Ectodermal cell (in vitro differentiated cells): ENCODE measurements at regions not wholly inside any gene's neighbourhood (a gene's known extent, or its start where the extent isn't known, plus 50 kb on each side); places are given as distances from the start of the nearest gene placed in this dataset.

Experiments used
- H3K27ac ChIP-seq: 2 replicates; pipeline ENCODE4 v1.7.0; 2013; ENCODE audit warnings: mild to moderate bottlenecking, low read depth, low read length; ENCODE audit not compliant: insufficient read depth, poor library complexity, severe bottlenecking
- H3K27me3 ChIP-seq: 2 replicates; pipeline ENCODE4 v1.7.0; 2013; ENCODE audit warnings: mild to moderate bottlenecking, low read length; ENCODE audit not compliant: insufficient read depth, control insufficient read depth, poor library complexity, severe bottlenecking
- H3K36me3 ChIP-seq: one replicate; pipeline ENCODE4 v1.7.0; 2013; ENCODE audit warnings: low read length; ENCODE audit not compliant: control insufficient read depth, insufficient read depth
- H3K4me1 ChIP-seq: one replicate; pipeline ENCODE4 v1.7.0; 2013; ENCODE audit warnings: low read length; ENCODE audit not compliant: control insufficient read depth, insufficient read depth
- H3K4me3 ChIP-seq: 2 replicates; pipeline ENCODE4 v1.7.0; 2013; ENCODE audit warnings: low read depth, low read length, control low read depth; ENCODE audit not compliant: insufficient read depth
- H3K9me3 ChIP-seq: 2 replicates; pipeline ENCODE4 v1.7.0; 2013; ENCODE audit warnings: mild to moderate bottlenecking, low read length, moderate library complexity; ENCODE audit not compliant: control insufficient read depth
- WGBS, 2 experiments: methylation state at CpG; one replicate each; pipeline ENCODE4 v1.1.7; 2013; ENCODE audit warnings: missing lambda C conversion rate in 2 of 2; 5-methylcytosine and 5-hydroxymethylcytosine counted together

DNA sequence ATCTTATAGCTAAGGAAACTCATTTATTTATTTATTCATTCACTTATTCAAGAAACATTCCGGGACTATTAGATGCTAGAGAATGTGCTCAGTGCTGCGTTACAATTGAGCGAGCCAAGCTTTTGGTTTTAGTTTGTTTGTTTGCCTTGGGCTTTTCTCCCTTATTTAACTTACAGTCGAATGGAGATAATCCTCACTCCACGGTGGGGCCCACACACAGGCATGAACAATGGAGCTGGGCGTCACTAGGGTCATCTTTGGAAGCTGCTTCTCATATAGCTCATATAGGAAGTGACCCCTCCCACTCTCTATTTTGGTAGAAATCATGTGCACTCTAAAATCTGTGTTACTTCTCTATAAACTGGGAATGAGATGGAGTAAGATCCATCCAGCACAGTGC, 210.0 kb downstream of the TMEM114 start:
- H3K27me3 ChIP-seq, result peaks cover 13% of the 10 kb centered on the region
- H3K36me3 ChIP-seq, result no peaks in the 10 kb centered on the region
- no peaks in the 10 kb centered on the region for H3K9me3 ChIP-seq
- H3K4me1 ChIP-seq, result no peaks in the 10 kb centered on the region
- no peak overlapping the region for H3K4me3 ChIP-seq
- H3K27ac ChIP-seq, result no peak overlapping the region
- 46 to 60% methylated on average over 6 of the region's 6 CpGs for WGBS, 2 experiments

- H3K27me3 ChIP-seq, result peaks cover 13% of the 10 kb centered on the region
- H3K9me3 ChIP-seq, result no peaks in the 10 kb centered on the region
- WGBS, 2 experiments, result 87% methylated on average over 3 of the region's 3 CpGs; no CpG with 5 or more reads in 1 of the 2 experiments
- no peak overlapping the region for H3K4me3 ChIP-seq
- no peak overlapping the region for H3K27ac ChIP-seq
- H3K4me1 ChIP-seq, result peaks cover 7% of the 10 kb centered on the region
- no peaks in the 10 kb centered on the region for H3K36me3 ChIP-seq
Measured at GRCh38 chr16:8377864-8378263, 212.4 kb downstream of the TMEM114 start.

DNA sequence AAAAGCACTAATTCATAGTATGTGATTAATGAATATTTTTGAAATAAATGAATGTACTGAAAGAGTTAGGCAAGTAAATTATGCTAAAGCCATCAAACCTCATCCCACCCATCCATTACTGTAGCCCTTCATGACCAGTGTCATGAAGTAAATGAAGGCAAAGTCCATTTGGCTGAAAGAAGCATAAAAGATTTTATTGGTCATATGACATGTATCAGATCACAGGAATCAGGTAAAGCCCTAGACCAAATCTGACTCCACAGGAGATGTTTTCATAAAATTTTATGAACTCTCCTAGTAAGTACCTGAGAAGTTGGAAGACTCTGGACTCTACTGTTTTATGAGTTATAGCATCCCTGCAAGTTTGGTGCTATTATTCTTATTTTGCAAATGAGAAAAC, 213.5 kb downstream of the TMEM114 start:
- H3K27me3 ChIP-seq, result peaks cover 6% of the 10 kb centered on the region

GRCh38 chr16:8376430-8376829, 213.9 kb downstream of the TMEM114 start:
- no peaks in the 10 kb centered on the region for H3K9me3 ChIP-seq
- no peak overlapping the region for H3K27ac ChIP-seq
- peaks cover 1% of the 10 kb centered on the region for H3K27me3 ChIP-seq
- no peak overlapping the region for H3K4me3 ChIP-seq
- H3K36me3 ChIP-seq, result no peaks in the 10 kb centered on the region
- WGBS, 2 experiments, result 57 to 90% methylated on average over 1 to 2 of the region's 2 CpGs
- H3K4me1 ChIP-seq, result peaks cover 7% of the 10 kb centered on the region

More for the DNA sequence above, 213.5 kb downstream of the TMEM114 start:
- H3K27ac ChIP-seq, result no peak overlapping the region
- no peak overlapping the region for H3K4me3 ChIP-seq
- H3K9me3 ChIP-seq, result no peaks in the 10 kb centered on the region
- no peaks in the 10 kb centered on the region for H3K36me3 ChIP-seq
- H3K4me1 ChIP-seq, result peaks cover 7% of the 10 kb centered on the region

- WGBS, 2 experiments, result 96 to 100% methylated on average over 1 of the region's 1 CpG
- Histone ChIP-seq H3K9me3 (no peaks in the 10 kb centered on the region), H3K4me1 (peaks cover 7% of the 10 kb centered on the region), H3K27ac (no peak overlapping the region), H3K27me3 (no peaks in the 10 kb centered on the region), H3K4me3 (no peak overlapping the region), H3K36me3 (no peaks in the 10 kb centered on the region)
Measured at GRCh38 chr16:8375232-8375587, 215.1 kb downstream of the TMEM114 start.

- Histone ChIP-seq H3K36me3 (no peaks in the 10 kb centered on the region), H3K27ac (no peak overlapping the region), H3K9me3 (no peaks in the 10 kb centered on the region), H3K4me3 (no peak overlapping the region), H3K27me3 (no peaks in the 10 kb centered on the region), H3K4me1 (peaks cover 7% of the 10 kb centered on the region)
- 89 to 93% methylated on average over 7 to 8 of the region's 8 CpGs for WGBS, 2 experiments
Measured at GRCh38 chr16:8374586-8375231, 215.6 kb downstream of the TMEM114 start.

DNA sequence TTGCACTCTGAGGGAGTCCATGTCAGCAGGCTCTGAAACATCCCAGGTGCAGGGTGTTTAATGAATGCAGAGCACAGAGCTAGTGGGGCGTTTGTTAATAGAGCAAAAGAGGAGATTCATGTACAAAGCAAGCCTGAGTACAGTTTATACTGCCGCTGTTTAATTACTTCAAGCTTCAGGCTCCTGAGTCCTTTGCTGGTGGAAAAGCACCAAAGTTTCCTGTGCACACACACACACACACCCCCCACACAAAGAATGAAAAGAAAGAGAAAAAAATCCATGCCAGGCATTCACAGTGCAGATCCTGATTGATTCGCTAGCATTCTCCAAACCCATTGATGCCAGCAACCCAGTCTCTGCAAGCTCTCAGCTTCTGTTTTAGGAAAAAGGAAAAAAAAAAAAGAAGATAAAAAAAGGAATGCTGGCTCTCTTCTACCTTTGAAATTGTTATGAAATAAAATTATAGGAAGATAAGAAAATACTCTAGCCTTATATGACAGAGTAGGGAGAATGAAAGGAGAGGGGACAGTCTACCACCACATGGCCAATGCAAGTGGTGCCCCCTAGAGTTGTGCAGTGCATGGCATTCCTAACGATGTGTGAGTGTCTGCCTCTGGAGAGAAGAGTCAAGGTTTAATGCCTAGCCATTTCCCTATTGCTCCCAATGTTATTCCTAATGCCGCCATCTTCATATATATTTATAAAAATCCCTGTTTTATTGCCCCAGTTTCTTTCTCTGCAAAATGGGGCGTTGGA, 216.5 kb downstream of the TMEM114 start:
- no peak overlapping the region for H3K4me3 ChIP-seq
- no peaks in the 10 kb centered on the region for H3K27me3 ChIP-seq
- 88% methylated on average over 5 to 6 of the region's 6 CpGs for WGBS, 2 experiments
- no peak overlapping the region for H3K27ac ChIP-seq
- no peaks in the 10 kb centered on the region for H3K36me3 ChIP-seq
- no peaks in the 10 kb centered on the region for H3K9me3 ChIP-seq
- peaks cover 7% of the 10 kb centered on the region for H3K4me1 ChIP-seq

DNA sequence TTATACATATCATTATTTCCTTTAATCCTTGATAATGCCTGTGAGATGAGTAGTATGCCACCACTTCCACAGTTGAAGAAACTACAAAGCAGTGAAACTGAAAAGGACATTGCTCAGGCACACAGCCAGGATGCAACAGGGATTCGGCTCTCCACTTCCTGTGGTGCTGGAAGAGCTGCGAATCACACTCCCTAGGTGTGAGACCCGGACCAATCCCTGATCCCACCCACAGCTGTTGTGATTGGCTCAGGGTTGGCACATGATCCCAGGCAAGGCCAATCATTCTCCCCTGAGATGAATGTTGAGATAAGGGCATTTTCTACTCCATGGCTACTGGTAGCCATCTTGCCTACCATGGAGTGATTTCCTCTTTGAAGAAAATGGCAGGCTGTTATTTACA, 218.2 kb downstream of the TMEM114 start:
- H3K36me3 ChIP-seq, result no peaks in the 10 kb centered on the region
- H3K4me1 ChIP-seq, result peaks cover 7% of the 10 kb centered on the region
- no peaks in the 10 kb centered on the region for H3K27me3 ChIP-seq
- 73 to 79% methylated on average over 3 of the region's 3 CpGs for WGBS, 2 experiments
- no peaks in the 10 kb centered on the region for H3K9me3 ChIP-seq
- H3K27ac ChIP-seq, result no peak overlapping the region
- no peak overlapping the region for H3K4me3 ChIP-seq

GRCh38 chr16:8370374-8371270, 219.7 kb downstream of the TMEM114 start:
- WGBS, 2 experiments, result 68 to 71% methylated on average over 4 of the region's 4 CpGs

DNA sequence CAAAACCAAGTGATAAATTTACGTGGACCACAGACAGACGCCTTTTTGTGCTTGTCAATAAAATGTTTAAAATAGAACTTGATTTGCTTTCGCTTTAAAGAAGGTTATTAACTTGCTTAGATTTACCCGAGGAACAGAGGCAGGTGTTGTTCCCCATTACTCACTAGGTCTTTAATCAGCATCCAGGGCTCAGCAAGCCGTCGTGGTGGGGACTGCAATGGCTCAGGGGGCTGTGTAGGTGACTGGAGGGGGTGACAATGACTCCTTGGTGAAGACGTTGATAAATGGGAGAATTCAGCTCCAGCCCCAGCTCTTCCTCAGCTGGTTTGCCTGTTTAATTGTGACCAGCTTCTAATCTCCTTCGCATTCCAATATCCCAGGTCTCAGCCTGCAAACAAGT, 231.4 kb downstream of the TMEM114 start:
- Histone ChIP-seq H3K4me3 (no peak overlapping the region), H3K9me3 (no peaks in the 10 kb centered on the region), H3K36me3 (no peaks in the 10 kb centered on the region), H3K27me3 (no peaks in the 10 kb centered on the region), H3K27ac (no peak overlapping the region), H3K4me1 (no peaks in the 10 kb centered on the region)
- whole genome bisulfite sequencing, 2 experiments, result 84 to 85% methylated on average over 8 of the region's 8 CpGs

More at GRCh38 chr16:8370374-8371270, 219.7 kb downstream of the TMEM114 start:
- H3K27me3 ChIP-seq, result no peaks in the 10 kb centered on the region
- H3K4me1 ChIP-seq, result peaks cover 7% of the 10 kb centered on the region
- H3K36me3 ChIP-seq, result no peaks in the 10 kb centered on the region
- H3K27ac ChIP-seq, result no peak overlapping the region
- no peak overlapping the region for H3K4me3 ChIP-seq
- H3K9me3 ChIP-seq, result no peaks in the 10 kb centered on the region
